Stomach (tissue), 8 donors: ENCODE measurements at regions not wholly inside any gene's neighbourhood (a gene's known extent, or its start where the extent isn't known, plus 50 kb on each side); places are given as distances from the start of the nearest gene placed in this dataset.

ENCODE experiments used
- DNase-seq, 2 donors: peaks; one replicate each; pipeline versions ENCODE4 v3.0.0 to v3.0.0-alpha.2; 2013 to 2019
- H3K27ac ChIP-seq, 5 donors: fragments of 200-600 bp in 4 of 5; sonication (generic) in 4 of 5; one replicate each; pipeline ENCODE4 v1.5.1; 2013 to 2019; ENCODE audit warnings: mild to moderate bottlenecking in 1 of 5, moderate library complexity in 1 of 5
- H3K27me3 ChIP-seq, 3 donors: fragments of 200-600 bp; sonication (generic); one replicate each; pipeline ENCODE4 v1.5.1; 2017 to 2019; ENCODE audit warnings: mixed run types in 1 of 3
- H3K36me3 ChIP-seq, 4 donors: fragments of 200-600 bp; sonication (generic); 1 replicate in 3 of 4; 2 replicates in 1 of 4; pipeline ENCODE4 v1.5.1; 2016 to 2019
- H3K4me1 ChIP-seq, 4 donors: fragments of 200-600 bp; sonication (generic); one replicate each; pipeline ENCODE4 v1.5.1; 2016 to 2019
- H3K4me3 ChIP-seq, 4 donors: fragments of 200-600 bp; sonication (generic) in 3 of 4; one replicate each; pipeline ENCODE4 v1.5.1; 2016 to 2019; ENCODE audit warnings: mild to moderate bottlenecking in 1 of 4
- H3K9me3 ChIP-seq, 4 donors: fragments of 200-600 bp; sonication (generic); one replicate each; pipeline ENCODE4 v1.5.1; 2016 to 2019
- EP300 ChIP-seq: sonication (generic); formaldehyde crosslinking; IDR thresholded peaks from one replicate; pipeline ENCODE4 v1.6.1; 2017; ENCODE audit warnings: antibody characterized with exemption
- POLR2A ChIP-seq, 4 donors: fragments of 450-650 bp; IDR thresholded peaks; one replicate each; pipeline ENCODE4 v1.6.1; 2016; ENCODE audit warnings: antibody characterized with exemption in 4 of 4, control low read depth in 2 of 4, mild to moderate bottlenecking in 1 of 4, moderate library complexity in 1 of 4
- POLR2AphosphoS5 ChIP-seq, 3 donors: sonication (generic); formaldehyde crosslinking; IDR thresholded peaks; one replicate each; pipeline ENCODE4 v1.6.1; 2016; ENCODE audit warnings: antibody characterized with exemption in 3 of 3
- WGBS, 5 donors: extraction: QIAGEN DNeasy Blood & Tissue Kit in 3 of 5; methylation state at CpG; one replicate each; pipeline versions ENCODE4 v1.1.5 to v1.1.7; 2013 to 2018; 5-methylcytosine and 5-hydroxymethylcytosine counted together
- intact Hi-C: fragments of 100-400 bp; cut with DNase I; formaldehyde crosslinking; loops from one replicate; pipeline ENCODE4 v1.15.1; 2023; ENCODE audit warnings: low total_unique reads
- TF ChIP-seq, protein P1 (sequence below), 7 experiments: fragments of 450-650 bp in 4 of 7; fragments of 200-600 bp in 3 of 7; sonication (generic) in 3 of 7; IDR thresholded peaks; one replicate each; pipeline ENCODE4 v1.5.1; 2016 to 2019; ENCODE audit warnings: antibody characterized with exemption in 7 of 7, control low read depth in 2 of 7, mild to moderate bottlenecking in 1 of 7
- donor health status: healthy with polysubstance abuse.
- donor health status: Bipolar disorder and iron deficiency.
- donor health status: healthy.

DNA sequence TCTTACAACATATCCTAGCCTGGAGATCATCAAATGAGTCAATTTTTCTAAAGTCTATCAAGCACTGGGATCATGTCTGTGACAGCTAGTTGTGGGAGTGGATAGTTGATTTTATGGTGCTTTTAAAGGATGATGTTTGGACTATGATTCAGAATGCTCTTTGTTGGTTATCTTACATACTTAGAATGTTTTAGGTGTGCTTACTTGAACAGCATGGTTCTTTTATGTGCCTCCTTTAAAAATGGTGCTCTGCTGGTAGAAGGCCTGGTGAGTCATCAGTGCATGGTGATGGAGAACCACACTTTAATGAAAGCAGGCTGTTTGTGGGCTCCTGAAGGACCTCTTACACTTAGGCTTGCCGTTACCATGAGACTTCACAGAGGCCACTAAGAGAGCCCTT is 682.7 kb upstream of the FANCL start:
- Histone ChIP-seq H3K4me3 (no peak overlapping the region), H3K27ac (no peak overlapping the region), H3K4me1 (no peaks in the 10 kb centered on the region), H3K9me3 (no peaks in the 10 kb centered on the region), H3K27me3 (no peaks in the 10 kb centered on the region), H3K36me3 (no peaks in the 10 kb centered on the region)
- whole genome bisulfite sequencing, 5 donors, result 80 to 100% (median 88%) methylated on average over 1 of the region's 1 CpG
- intact Hi-C loops, result no loop called here
- TF ChIP-seq POLR2AphosphoS5 (IDR thresholded peaks at IDR 0.05), result no peak
- TF ChIP-seq, protein P1, sequence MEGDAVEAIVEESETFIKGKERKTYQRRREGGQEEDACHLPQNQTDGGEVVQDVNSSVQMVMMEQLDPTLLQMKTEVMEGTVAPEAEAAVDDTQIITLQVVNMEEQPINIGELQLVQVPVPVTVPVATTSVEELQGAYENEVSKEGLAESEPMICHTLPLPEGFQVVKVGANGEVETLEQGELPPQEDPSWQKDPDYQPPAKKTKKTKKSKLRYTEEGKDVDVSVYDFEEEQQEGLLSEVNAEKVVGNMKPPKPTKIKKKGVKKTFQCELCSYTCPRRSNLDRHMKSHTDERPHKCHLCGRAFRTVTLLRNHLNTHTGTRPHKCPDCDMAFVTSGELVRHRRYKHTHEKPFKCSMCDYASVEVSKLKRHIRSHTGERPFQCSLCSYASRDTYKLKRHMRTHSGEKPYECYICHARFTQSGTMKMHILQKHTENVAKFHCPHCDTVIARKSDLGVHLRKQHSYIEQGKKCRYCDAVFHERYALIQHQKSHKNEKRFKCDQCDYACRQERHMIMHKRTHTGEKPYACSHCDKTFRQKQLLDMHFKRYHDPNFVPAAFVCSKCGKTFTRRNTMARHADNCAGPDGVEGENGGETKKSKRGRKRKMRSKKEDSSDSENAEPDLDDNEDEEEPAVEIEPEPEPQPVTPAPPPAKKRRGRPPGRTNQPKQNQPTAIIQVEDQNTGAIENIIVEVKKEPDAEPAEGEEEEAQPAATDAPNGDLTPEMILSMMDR (IDR thresholded peaks at IDR 0.05), result no peak
- TF ChIP-seq EP300, result no peak
- TF ChIP-seq POLR2A (IDR thresholded peaks at IDR 0.05), result no peak
- no peak for DNase-seq

- Histone ChIP-seq H3K4me1 (no peaks in the 10 kb centered on the region), H3K4me3 (no peak overlapping the region), H3K9me3 (no peaks in the 10 kb centered on the region), H3K27me3 (no peaks in the 10 kb centered on the region), H3K36me3 (no peaks in the 10 kb centered on the region), H3K27ac (no peak overlapping the region)
- no peak for DNase-seq
- WGBS, 5 donors, result 86 to 100% (median 88%) methylated on average over 1 of the region's 1 CpG
- intact Hi-C loops, result no loop called here
- TF ChIP-seq EP300 (no peak), POLR2AphosphoS5 (IDR thresholded peaks at IDR 0.05) (no peak), POLR2A (IDR thresholded peaks at IDR 0.05) (no peak)
- TF ChIP-seq, protein P1 (IDR thresholded peaks at IDR 0.05), result no peak
Observed at GRCh38 chr2:58922245-58922644, 681.1 kb upstream of the FANCL start.

DNA sequence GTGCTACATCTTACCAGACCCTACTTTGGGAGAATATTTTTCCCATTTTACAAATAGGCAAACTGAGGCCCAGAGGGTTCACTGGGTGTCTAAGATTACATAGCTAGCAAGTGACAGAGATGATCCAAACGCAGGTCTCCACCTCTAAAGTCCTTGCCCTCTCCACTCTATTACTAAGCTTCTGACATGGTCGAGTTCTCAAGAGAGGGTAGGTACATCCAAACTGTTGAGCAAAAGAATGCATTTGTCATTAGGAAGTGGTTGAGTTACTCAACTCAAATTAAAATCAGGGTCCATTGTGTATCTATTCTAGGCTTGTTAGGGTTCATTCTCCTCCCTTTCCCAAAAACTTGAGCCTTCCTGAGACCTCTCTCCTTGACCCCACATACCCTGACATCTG is 680.6 kb upstream of the FANCL start:
- H3K36me3 ChIP-seq, result no peaks in the 10 kb centered on the region
- no peaks in the 10 kb centered on the region for H3K9me3 ChIP-seq
- H3K4me1 ChIP-seq, result no peaks in the 10 kb centered on the region
- TF ChIP-seq POLR2AphosphoS5 (IDR thresholded peaks at IDR 0.05) (no peak), POLR2A (IDR thresholded peaks at IDR 0.05) (no peak), EP300 (no peak)
- TF ChIP-seq, protein P1 (IDR thresholded peaks at IDR 0.05), result no peak
- intact Hi-C loops, result no loop called here
- no peak overlapping the region for H3K27ac ChIP-seq
- H3K4me3 ChIP-seq, result no peak overlapping the region
- DNase-seq, result no peak
- H3K27me3 ChIP-seq, result no peaks in the 10 kb centered on the region
- 62 to 83% (median 66%) methylated on average over 2 of the region's 2 CpGs for WGBS, 5 donors

- WGBS, 5 donors, result 95 to 100% (median 100%) methylated on average over 2 of the region's 2 CpGs
- no peaks in the 10 kb centered on the region for H3K36me3 ChIP-seq
- intact Hi-C loops, result no loop called here
- no peak for TF ChIP-seq POLR2AphosphoS5 (IDR thresholded peaks at IDR 0.05)
- H3K4me3 ChIP-seq, result no peak overlapping the region
- H3K9me3 ChIP-seq, result no peaks in the 10 kb centered on the region
- H3K4me1 ChIP-seq, result no peaks in the 10 kb centered on the region
- no peak for DNase-seq
- no peak overlapping the region for H3K27ac ChIP-seq
- H3K27me3 ChIP-seq, result no peaks in the 10 kb centered on the region
Observed at GRCh38 chr2:58920001-58920400, 678.9 kb upstream of the FANCL start.

DNA sequence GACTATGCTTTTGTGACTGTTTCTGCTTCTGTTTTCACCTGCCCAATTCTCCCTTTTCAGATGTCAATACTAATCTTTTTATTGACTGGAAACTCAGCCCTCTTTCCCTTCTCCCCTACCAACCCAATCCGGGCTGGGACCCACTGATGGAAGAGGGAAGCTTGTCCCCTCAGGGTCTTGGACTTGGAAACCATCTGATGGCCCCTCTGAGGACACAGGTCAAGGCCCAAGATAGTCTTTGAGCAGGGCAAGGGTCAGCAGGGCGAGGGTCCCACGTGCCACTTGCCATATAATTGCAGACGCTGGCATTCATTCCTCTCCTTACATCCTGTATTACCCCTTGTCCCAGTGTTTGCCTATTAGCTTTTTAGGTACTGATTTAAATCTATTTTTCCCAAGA is 678.2 kb upstream of the FANCL start:
- no peak for DNase-seq
- Histone ChIP-seq H3K36me3 (no peaks in the 10 kb centered on the region), H3K27me3 (no peaks in the 10 kb centered on the region), H3K27ac (no peak overlapping the region), H3K9me3 (no peaks in the 10 kb centered on the region), H3K4me3 (no peak overlapping the region), H3K4me1 (no peaks in the 10 kb centered on the region)
- 62 to 81% (median 76%) methylated on average over 4 of the region's 4 CpGs for WGBS, 5 donors
- TF ChIP-seq, protein P1 (IDR thresholded peaks at IDR 0.05), result no peak
- TF ChIP-seq POLR2A (IDR thresholded peaks at IDR 0.05) (no peak), EP300 (no peak), POLR2AphosphoS5 (IDR thresholded peaks at IDR 0.05) (no peak)
- intact Hi-C loops, result no loop called here
